ENCODE measurements at regions not wholly inside any gene's neighbourhood (a gene's known extent, or its start where the extent isn't known, plus 50 kb on each side); places are given as distances from the start of the nearest gene placed in this dataset.

DNA sequence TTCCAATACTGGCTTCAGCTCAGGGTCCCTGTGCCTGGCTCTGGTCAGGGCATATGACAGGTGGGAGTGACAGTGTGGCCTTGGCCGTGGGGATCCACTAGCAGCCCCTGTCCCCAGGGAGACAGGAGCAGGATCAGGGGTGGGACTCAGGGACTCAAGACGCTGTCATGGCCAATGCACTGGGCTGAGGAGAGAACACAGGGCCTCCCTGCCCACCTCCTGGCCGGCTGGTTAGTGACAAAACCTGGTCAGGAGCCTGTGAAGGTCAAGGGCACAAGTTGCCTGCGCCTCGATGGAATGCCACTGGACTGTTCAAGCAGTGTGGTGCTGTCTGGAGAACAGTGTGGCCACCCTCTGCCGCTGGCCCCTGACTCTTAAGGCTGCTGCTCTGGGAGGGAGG, 86.8 kb downstream of the OLFM1 start:
- TF ChIP-seq, protein P1, sequence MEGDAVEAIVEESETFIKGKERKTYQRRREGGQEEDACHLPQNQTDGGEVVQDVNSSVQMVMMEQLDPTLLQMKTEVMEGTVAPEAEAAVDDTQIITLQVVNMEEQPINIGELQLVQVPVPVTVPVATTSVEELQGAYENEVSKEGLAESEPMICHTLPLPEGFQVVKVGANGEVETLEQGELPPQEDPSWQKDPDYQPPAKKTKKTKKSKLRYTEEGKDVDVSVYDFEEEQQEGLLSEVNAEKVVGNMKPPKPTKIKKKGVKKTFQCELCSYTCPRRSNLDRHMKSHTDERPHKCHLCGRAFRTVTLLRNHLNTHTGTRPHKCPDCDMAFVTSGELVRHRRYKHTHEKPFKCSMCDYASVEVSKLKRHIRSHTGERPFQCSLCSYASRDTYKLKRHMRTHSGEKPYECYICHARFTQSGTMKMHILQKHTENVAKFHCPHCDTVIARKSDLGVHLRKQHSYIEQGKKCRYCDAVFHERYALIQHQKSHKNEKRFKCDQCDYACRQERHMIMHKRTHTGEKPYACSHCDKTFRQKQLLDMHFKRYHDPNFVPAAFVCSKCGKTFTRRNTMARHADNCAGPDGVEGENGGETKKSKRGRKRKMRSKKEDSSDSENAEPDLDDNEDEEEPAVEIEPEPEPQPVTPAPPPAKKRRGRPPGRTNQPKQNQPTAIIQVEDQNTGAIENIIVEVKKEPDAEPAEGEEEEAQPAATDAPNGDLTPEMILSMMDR (conservative IDR thresholded peaks at IDR 0.05 in 1 of 2, IDR thresholded peaks at IDR 0.05 in 1 of 2; ENCODE audit: low read depth in 1 of 2, low read length in 2 of 2), result no peak
- TF ChIP-seq EZH2 (IDR thresholded peaks at IDR 0.05; ENCODE audit: low read length, missing control alignments), result no peak
